GM18498 (cell line): ENCODE measurements at regions not wholly inside any gene's neighbourhood (a gene's known extent, or its start where the extent isn't known, plus 50 kb on each side); places are given as distances from the start of the nearest gene placed in this dataset.

Source experiments
- ATAC-seq: cut with Tn5 transposase; IDR thresholded peaks from one replicate; pipeline ENCODE4 v1.9.1; 2021; ENCODE audit warnings: mild to moderate bottlenecking, moderate library complexity; ENCODE audit not compliant: unreplicated experiment

DNA sequence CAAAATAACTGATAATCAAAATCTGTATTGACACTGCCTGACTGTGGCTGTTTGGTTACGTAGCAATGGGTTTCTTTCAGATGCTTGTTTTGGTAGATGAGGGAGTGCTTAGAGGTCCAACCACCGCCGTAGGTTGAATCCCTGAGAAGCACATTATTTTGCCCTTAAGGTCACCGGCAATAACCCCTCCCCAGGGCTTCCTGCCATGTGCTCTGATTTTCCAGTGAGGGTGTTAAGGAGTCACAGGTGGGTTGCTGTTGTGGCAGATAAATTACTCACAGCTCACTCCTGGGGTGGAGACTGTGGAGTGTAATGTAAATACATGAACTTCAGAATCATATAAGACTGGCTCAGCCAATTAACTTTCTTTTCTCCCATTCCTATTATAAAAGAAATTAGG, 81.5 kb upstream of the ZP4 start:
- ATAC-seq, result no peak

DNA sequence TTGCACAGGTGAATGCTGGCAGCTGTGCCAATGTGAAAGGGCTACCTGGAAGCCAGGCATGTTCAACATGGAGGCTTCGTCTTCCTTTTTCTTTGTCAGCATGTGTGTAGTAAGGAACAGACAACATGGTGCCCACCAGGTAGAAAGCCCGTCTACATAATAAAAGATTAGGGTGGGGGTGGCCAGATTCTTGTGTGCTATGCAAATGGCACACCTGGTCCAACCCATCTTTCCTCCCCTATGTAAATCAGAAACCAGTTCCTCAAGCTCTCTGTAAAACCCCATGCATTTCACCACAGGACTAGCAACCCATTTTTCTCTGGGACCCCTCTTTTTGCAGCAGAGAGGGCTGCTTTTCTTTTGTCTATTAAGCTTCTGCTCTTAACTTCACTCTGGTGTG, 72.3 kb upstream of the ZP4 start:
- no peak for ATAC-seq

DNA sequence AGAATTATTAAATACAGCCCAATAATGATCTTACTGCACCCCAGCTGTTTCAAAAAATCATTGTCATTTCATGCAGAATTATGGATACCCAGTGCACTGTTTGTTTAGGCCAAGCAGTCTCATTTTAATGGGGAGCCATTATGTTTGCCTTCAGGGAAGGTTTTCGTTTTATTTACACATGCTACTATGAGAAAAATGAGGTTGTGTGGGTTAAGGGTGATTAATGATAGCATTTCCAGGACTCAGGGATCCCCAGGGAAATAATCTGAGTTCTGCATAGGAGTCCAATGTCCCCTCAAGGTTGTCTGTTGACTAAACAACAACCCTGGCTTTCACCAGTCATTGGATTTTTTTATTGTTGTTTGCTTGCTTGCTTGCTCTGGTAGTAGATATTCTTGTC, 71.0 kb upstream of the ZP4 start:
- no peak for ATAC-seq

DNA sequence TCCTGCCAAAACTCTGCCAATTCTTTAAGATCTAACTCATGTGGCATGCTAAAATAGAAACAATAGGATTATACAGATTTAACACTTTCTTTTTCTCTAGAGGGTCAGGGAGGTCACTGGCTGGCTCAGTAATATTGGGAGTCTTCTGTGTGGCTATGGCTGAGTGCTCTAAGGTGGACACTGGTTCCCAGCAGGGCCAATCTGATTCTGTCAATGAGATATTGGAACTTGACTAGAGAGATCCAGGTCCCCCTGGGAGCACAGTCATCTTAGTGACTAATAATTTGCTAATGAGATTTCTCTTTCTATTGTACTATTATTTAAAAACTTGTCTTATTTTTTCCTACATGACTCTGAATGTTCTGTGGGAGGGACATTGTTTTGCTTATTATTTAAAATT, 69.1 kb upstream of the ZP4 start:
- no peak for ATAC-seq

DNA sequence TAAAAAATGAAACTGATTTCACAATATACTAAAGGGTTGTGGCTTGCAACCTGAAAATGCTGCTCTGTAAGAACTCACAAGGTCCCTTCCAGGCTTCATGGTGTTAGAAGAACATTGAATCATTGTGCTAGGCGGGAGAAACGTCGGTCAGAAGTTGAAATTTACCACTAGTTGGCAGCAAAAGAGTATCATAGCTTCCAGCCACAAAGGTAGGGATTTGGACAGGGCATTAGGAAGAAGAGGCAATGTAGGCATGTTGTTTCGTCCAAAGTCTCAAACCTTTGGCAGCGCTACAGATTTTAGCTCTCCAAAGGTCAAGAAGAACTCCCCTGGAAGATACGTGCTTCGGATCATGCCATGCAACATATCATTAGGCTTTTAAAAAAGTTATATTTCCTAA, 62.5 kb upstream of the ZP4 start:
- no peak for ATAC-seq
